Endothelial cell of umbilical vein (primary cell): ENCODE measurements at regions not wholly inside any gene's neighbourhood (a gene's known extent, or its start where the extent isn't known, plus 50 kb on each side); places are given as distances from the start of the nearest gene placed in this dataset.

Experiments used
- BruUV-seq: library from RNA; stranded (reverse); fragments of 400-500 nt; replicated peaks from 2 replicates; lab custom pipeline; 2021; lab: Mats Ljungman, UMichigan
- CTCF ChIA-PET: fragments of 300-600, 350-600 bp; sonication (Branson Sonifier 250); formaldehyde crosslinking; loops from one replicate; lab custom pipeline; 2021; ENCODE audit warnings: antibody characterized with exemption, inconsistent platforms; lab: Charles Lee
- POLR2A ChIA-PET: fragments of 300-600, 350-600 bp; sonication (Branson Sonifier 250); formaldehyde crosslinking; loops from one replicate; lab custom pipeline; 2021; ENCODE audit warnings: antibody characterized with exemption, inconsistent platforms; lab: Charles Lee
- DNase-seq: peaks from one replicate; pipeline ENCODE4 v3.0.0-alpha.2; 2011; ENCODE audit warnings: low read depth, low spot score
- FAIRE-seq: peaks from 2 replicates; lab custom pipeline; 2011; peaks lifted over from hg19 to GRCh38; lab: Jason Lieb, UNC
- H2AFZ ChIP-seq: 2 replicates; pipeline ENCODE4 v1.6.0; 2012; ENCODE audit warnings: low read depth, low read length, control low read depth, inconsistent platforms
- H3K27ac ChIP-seq: 2 replicates; pipeline ENCODE4 v1.5.1; 2011; ENCODE audit warnings: low read depth, mild to moderate bottlenecking, control low read depth, low read length, moderate library complexity; ENCODE audit not compliant: insufficient read depth
- H3K27me3 ChIP-seq, 2 experiments: 2 replicates each; pipeline versions ENCODE4 v1.6.0 to v1.6.1; 2011; ENCODE audit warnings: low read length in 2 of 2, mixed read lengths in 1 of 2; ENCODE audit not compliant: control insufficient read depth in 2 of 2, insufficient read depth in 2 of 2
- H3K36me3 ChIP-seq, 2 experiments: 2 replicates in 1 of 2; 3 replicates in 1 of 2; pipeline ENCODE4 v1.5.1; 2011; ENCODE audit warnings: low read length in 2 of 2, mild to moderate bottlenecking in 1 of 2, moderate library complexity in 1 of 2; ENCODE audit not compliant: control insufficient read depth in 2 of 2, insufficient read depth in 2 of 2; ENCODE audit errors: extremely low read depth in 1 of 2
- H3K4me1 ChIP-seq: 3 replicates; pipeline ENCODE4 v1.5.1; 2011; ENCODE audit warnings: mild to moderate bottlenecking, low read length; ENCODE audit not compliant: control insufficient read depth, insufficient read depth; ENCODE audit errors: extremely low read depth
- H3K4me2 ChIP-seq: 2 replicates; pipeline ENCODE4 v1.6.1; 2011; ENCODE audit warnings: low read length, control low read depth, mixed read lengths; ENCODE audit not compliant: insufficient read depth
- H3K4me3 ChIP-seq, 3 experiments: fragments of 200-600 bp in 1 of 3; sonication (generic), shearing (Covaris generic) in 1 of 3; replicated peaks in 1 of 3; 2 replicates each; pipeline ENCODE4 v1.5.1; 2011 to 2016; ENCODE audit warnings: control low read depth in 3 of 3, low read length in 3 of 3, mild to moderate bottlenecking in 2 of 3, inconsistent platforms in 1 of 3, low read depth in 1 of 3, moderate library complexity in 1 of 3; ENCODE audit not compliant: insufficient read depth in 1 of 3
- H3K79me2 ChIP-seq: 2 replicates; pipeline ENCODE4 v1.6.0; 2012; ENCODE audit warnings: low read length, inconsistent platforms; ENCODE audit not compliant: control insufficient read depth, insufficient read depth
- H3K9ac ChIP-seq: replicated peaks from 2 replicates; pipeline ENCODE3; 2011; ENCODE audit warnings: low read length, control low read depth; ENCODE audit not compliant: insufficient read depth; ENCODE audit errors: extremely low read depth
- H3K9me1 ChIP-seq: replicated peaks from 3 replicates; pipeline ENCODE4 v1.6.0; 2011; ENCODE audit warnings: mild to moderate bottlenecking, low read length; ENCODE audit not compliant: control insufficient read depth, insufficient read depth; ENCODE audit errors: extremely low read depth
- H3K9me3 ChIP-seq: replicated peaks from 2 replicates; pipeline ENCODE4 v1.5.1; 2012; ENCODE audit warnings: low read length, inconsistent platforms; ENCODE audit not compliant: control insufficient read depth, insufficient read depth
- H4K20me1 ChIP-seq: replicated peaks from 2 replicates; pipeline ENCODE3; 2011; ENCODE audit warnings: mild to moderate bottlenecking, low read length; ENCODE audit not compliant: control insufficient read depth, insufficient read depth; ENCODE audit errors: extremely low read depth
- CTCF ChIP-seq, 2 donors: IDR thresholded peaks; 1 replicate in 1 of 2; 2 replicates in 1 of 2; pipeline ENCODE4 v1.5.1; 2011; ENCODE audit warnings: low read length in 2 of 2, mild to moderate bottlenecking in 2 of 2, moderate library complexity in 2 of 2, control low read depth in 1 of 2, inconsistent platforms in 1 of 2, low read depth in 1 of 2; ENCODE audit not compliant: insufficient read depth in 1 of 2; ENCODE audit errors: extremely low read depth in 1 of 2
- EZH2 ChIP-seq: IDR thresholded peaks from 2 replicates; pipeline ENCODE4 v1.6.1; 2012; ENCODE audit warnings: borderline replicate concordance, low read depth, mild to moderate bottlenecking, moderate library complexity, low read length, inconsistent platforms; ENCODE audit not compliant: severe bottlenecking
- FOS ChIP-seq: IDR thresholded peaks from 2 replicates; pipeline ENCODE4 v1.6.1; 2011; ENCODE audit warnings: mild to moderate bottlenecking, low read length, moderate library complexity, borderline replicate concordance; ENCODE audit not compliant: insufficient read depth
- GATA2 ChIP-seq: IDR thresholded peaks from 2 replicates; pipeline ENCODE4 v1.7.0; 2011; ENCODE audit warnings: low read depth, mild to moderate bottlenecking, moderate library complexity, mixed read lengths, low read length; ENCODE audit not compliant: insufficient read length, insufficient read depth
- JUN ChIP-seq: IDR thresholded peaks from 2 replicates; pipeline ENCODE4 v1.6.1; 2011; ENCODE audit warnings: borderline replicate concordance, low read depth; ENCODE audit not compliant: insufficient read length, insufficient read depth
- MAX ChIP-seq: IDR thresholded peaks from 2 replicates; pipeline ENCODE4 v1.6.1; 2011; ENCODE audit not compliant: insufficient read depth, insufficient read length
- MYC ChIP-seq: IDR thresholded peaks from one replicate; pipeline ENCODE4 v1.6.1; 2011; ENCODE audit warnings: mild to moderate bottlenecking, low read depth, low read length
- POLR2A ChIP-seq: IDR thresholded peaks from 2 replicates; pipeline ENCODE4 v1.6.1; 2012; ENCODE audit warnings: low read depth, mild to moderate bottlenecking, control low read depth, low read length
- POLR2AphosphoS5 ChIP-seq: IDR thresholded peaks from 2 replicates; pipeline ENCODE4 v1.6.1; 2012; ENCODE audit warnings: low read depth, mild to moderate bottlenecking, control low read depth, low read length, moderate library complexity; ENCODE audit not compliant: insufficient read depth
- dilution Hi-C: fragments of 300-500 bp; cut with MboI; formaldehyde crosslinking; loops from one replicate; pipeline ENCODE4 v1.15.0; 2019; ENCODE audit warnings: low sequenced_read_pairs; ENCODE audit not compliant: extremely low pct_ligation_motif_present
- intact Hi-C: fragments of 100-400 bp; cut with micrococcal nuclease; formaldehyde crosslinking; loops from one replicate; pipeline ENCODE4 v1.10.0; 2022

- intact Hi-C loops: no loop called here
- H3K4me3 ChIP-seq: no peak overlapping the region
- no peak for TF ChIP-seq FOS
- TF ChIP-seq POLR2A: no peak
- TF ChIP-seq CTCF (IDR thresholded peaks at IDR 0.05; ENCODE audit: extremely low read depth in 1 of 2, insufficient read depth in 1 of 2, low read depth in 1 of 2, low read length in 2 of 2): no peak
- no peak for TF ChIP-seq JUN
- peaks cover 0 to 3% of the 10 kb centered on the region in 2 experiments for H3K27me3 ChIP-seq
- CTCF ChIA-PET: interaction anchor here (1.0 kb wide), 1 partner anchor 10 kb away, joined by 3 read pairs; no protein-coding TSS in a partner anchor
- no peaks in the 10 kb centered on the region for H3K79me2 ChIP-seq
- H3K9me1 ChIP-seq: no peaks in the 10 kb centered on the region
- no peaks in the 10 kb centered on the region for H4K20me1 ChIP-seq
- no peak overlapping the region for H3K9ac ChIP-seq
- POLR2A ChIA-PET: no interaction called here
- FAIRE-seq: no peak
- no peak overlapping the region for H2AFZ ChIP-seq
- H3K4me2 ChIP-seq: no peak overlapping the region
- BruUV-seq: no TSS peak
- no peaks in the 10 kb centered on the region for H3K36me3 ChIP-seq
- no peak overlapping the region for H3K27ac ChIP-seq
- no peak for DNase-seq
- dilution Hi-C loops: no loop called here
- H3K9me3 ChIP-seq: no peaks in the 10 kb centered on the region
- H3K4me1 ChIP-seq: no peaks in the 10 kb centered on the region
These were observed 68.9 kb upstream of the SLC38A11 start for GRCh38 chr2:165024199-165024598.

- H3K79me2 ChIP-seq: no peaks in the 10 kb centered on the region
- H3K9ac ChIP-seq: no peak overlapping the region
- H3K4me3 ChIP-seq: no peak overlapping the region
- H2AFZ ChIP-seq: no peak overlapping the region
- dilution Hi-C loops (no loop called here), intact Hi-C loops (no loop called here)
- DNase-seq: no peak
- H3K36me3 ChIP-seq: no peaks in the 10 kb centered on the region
- no TSS peak for BruUV-seq
- H3K4me1 ChIP-seq: no peaks in the 10 kb centered on the region
- no peaks in the 10 kb centered on the region for H3K9me3 ChIP-seq
- POLR2A ChIA-PET: no interaction called here
- no peaks in the 10 kb centered on the region for H4K20me1 ChIP-seq
- CTCF ChIA-PET: no interaction called here
- no peak overlapping the region for H3K4me2 ChIP-seq
- TF ChIP-seq FOS (no peak), JUN (no peak), EZH2 (no peak), MYC (no peak), POLR2A (no peak), POLR2AphosphoS5 (no peak), GATA2 (no peak), MAX (no peak), CTCF (IDR thresholded peaks at IDR 0.05; ENCODE audit: extremely low read depth in 1 of 2, insufficient read depth in 1 of 2, low read depth in 1 of 2, low read length in 2 of 2) (no peak)
- H3K9me1 ChIP-seq: no peaks in the 10 kb centered on the region
- no peak for FAIRE-seq
- no peak overlapping the region for H3K27ac ChIP-seq
- H3K27me3 ChIP-seq: peaks cover 4 to 5% of the 10 kb centered on the region in 2 experiments
These were observed 67.5 kb upstream of the SLC38A11 start for GRCh38 chr2:165022781-165023180.
